H9 (cell line): ENCODE measurements at regions not wholly inside any gene's neighbourhood (a gene's known extent, or its start where the extent isn't known, plus 50 kb on each side); places are given as distances from the start of the nearest gene placed in this dataset.

Source experiments
- DNase-seq: peaks from one replicate; pipeline ENCODE4 v3.0.0-alpha.2; 2017
- H2AFZ ChIP-seq: one replicate; pipeline ENCODE4 v1.6.1; 2013; ENCODE audit warnings: mild to moderate bottlenecking, low read length, control low read depth, moderate library complexity
- H2AK5ac ChIP-seq: 2 replicates; pipeline ENCODE4 v1.6.1; 2013; ENCODE audit warnings: low read length, control low read depth, mixed read lengths; ENCODE audit not compliant: insufficient read length
- H2BK120ac ChIP-seq: one replicate; pipeline ENCODE4 v1.6.1; 2013; ENCODE audit warnings: low read depth, mild to moderate bottlenecking, low read length, control low read depth, inconsistent platforms; ENCODE audit not compliant: poor library complexity, severe bottlenecking
- H2BK12ac ChIP-seq: 2 replicates; pipeline ENCODE4 v1.6.1; 2013; ENCODE audit warnings: low read length, control low read depth, mixed read lengths, low read depth; ENCODE audit not compliant: insufficient read length
- H2BK15ac ChIP-seq: 2 replicates; pipeline ENCODE4 v1.6.1; 2013; ENCODE audit warnings: low read depth, low read length, control low read depth
- H2BK20ac ChIP-seq: one replicate; pipeline ENCODE4 v1.6.1; 2013; ENCODE audit warnings: low read depth, mild to moderate bottlenecking, low read length, control low read depth, inconsistent platforms; ENCODE audit not compliant: poor library complexity, severe bottlenecking
- H2BK5ac ChIP-seq: 2 replicates; pipeline ENCODE4 v1.6.1; 2013; ENCODE audit warnings: low read length, control low read depth, mixed read lengths; ENCODE audit not compliant: insufficient read length
- H3K14ac ChIP-seq: 2 replicates; pipeline ENCODE4 v1.6.1; 2013; ENCODE audit warnings: low read length, control low read depth; ENCODE audit not compliant: insufficient read depth
- H3K18ac ChIP-seq: 2 replicates; pipeline ENCODE4 v1.6.1; 2013; ENCODE audit warnings: low read depth, mild to moderate bottlenecking, mixed read lengths, low read length, control low read depth; ENCODE audit not compliant: insufficient read length
- H3K23ac ChIP-seq: 2 replicates; pipeline ENCODE4 v1.6.1; 2013; ENCODE audit warnings: low read length, control low read depth, mixed read lengths, low read depth; ENCODE audit not compliant: insufficient read length
- H3K23me2 ChIP-seq: 2 replicates; pipeline ENCODE4 v1.6.1; 2013; ENCODE audit warnings: low read depth, mild to moderate bottlenecking, mixed read lengths, low read length, control low read depth; ENCODE audit not compliant: insufficient read length, poor library complexity, severe bottlenecking
- H3K27ac ChIP-seq: 2 replicates; pipeline ENCODE4 v1.5.1; 2013; ENCODE audit warnings: low read length, control low read depth, mixed read lengths, low read depth; ENCODE audit not compliant: insufficient read length
- H3K27me3 ChIP-seq: 2 replicates; pipeline ENCODE4 v1.6.1; 2013; ENCODE audit warnings: low read length, control low read depth, inconsistent platforms; ENCODE audit not compliant: insufficient read depth
- H3K4ac ChIP-seq: 2 replicates; pipeline ENCODE4 v1.6.1; 2013; ENCODE audit warnings: low read depth, mild to moderate bottlenecking, control low read depth, inconsistent platforms, low read length, moderate library complexity
- H3K4me1 ChIP-seq: 2 replicates; pipeline ENCODE4 v1.6.1; 2013; ENCODE audit warnings: low read length, control low read depth, inconsistent platforms; ENCODE audit not compliant: insufficient read depth
- H3K4me2 ChIP-seq: 2 replicates; pipeline ENCODE4 v1.6.1; 2013; ENCODE audit warnings: low read length, control low read depth, mixed read lengths; ENCODE audit not compliant: insufficient read length, insufficient read depth
- H3K56ac ChIP-seq: 2 replicates; pipeline ENCODE4 v1.6.1; 2013; ENCODE audit warnings: low read depth, mild to moderate bottlenecking, mixed read lengths, low read length, control low read depth; ENCODE audit not compliant: insufficient read length
- H3K79me1 ChIP-seq: 2 replicates; pipeline ENCODE4 v1.6.1; 2013; ENCODE audit warnings: low read depth, mild to moderate bottlenecking, moderate library complexity, low read length, control low read depth, inconsistent platforms; ENCODE audit not compliant: insufficient read depth, poor library complexity, severe bottlenecking
- H3K79me2 ChIP-seq: 2 replicates; pipeline ENCODE4 v1.6.1; 2013; ENCODE audit warnings: low read length, control low read depth, inconsistent platforms; ENCODE audit not compliant: insufficient read depth
- H3K9ac ChIP-seq: 2 replicates; pipeline ENCODE4 v1.6.1; 2013; ENCODE audit warnings: low read length, control low read depth, mixed read lengths; ENCODE audit not compliant: insufficient read length; ENCODE audit errors: extremely low read depth
- H3K9me3 ChIP-seq: one replicate; pipeline ENCODE4 v1.6.1; 2013; ENCODE audit warnings: low read depth, low read length, inconsistent platforms; ENCODE audit not compliant: control insufficient read depth
- H3T11ph ChIP-seq: one replicate; pipeline ENCODE4 v1.6.1; 2013; ENCODE audit warnings: mild to moderate bottlenecking, low read length, control low read depth, inconsistent platforms
- H4K20me1 ChIP-seq: one replicate; pipeline ENCODE4 v1.6.1; 2013; ENCODE audit not compliant: control insufficient read depth, insufficient read length, insufficient read depth
- H4K5ac ChIP-seq: 2 replicates; pipeline ENCODE4 v1.6.1; 2013; ENCODE audit warnings: low read depth, mild to moderate bottlenecking, mixed read lengths, low read length, control low read depth; ENCODE audit not compliant: insufficient read length
- H4K8ac ChIP-seq: replicated peaks from 2 replicates; pipeline ENCODE4 v1.6.1; 2013; ENCODE audit warnings: low read length, control low read depth, mixed read lengths, low read depth; ENCODE audit not compliant: insufficient read length
- H4K91ac ChIP-seq: 2 replicates; pipeline ENCODE4 v1.6.1; 2013; ENCODE audit warnings: low read depth, mild to moderate bottlenecking, moderate library complexity, mixed read lengths, low read length, control low read depth; ENCODE audit not compliant: insufficient read length
- H3K27ac Mint-ChIP-seq, 3 experiments: 2 replicates in 2 of 3; 3 replicates in 1 of 3; pipeline ENCODE4 v1.8.0; 2020 to 2021; ENCODE audit warnings: mixed read lengths in 3 of 3, mild to moderate bottlenecking in 1 of 3, moderate library complexity in 1 of 3
- H3K27me3 Mint-ChIP-seq: 2 replicates; pipeline ENCODE4 v1.8.0; 2021; ENCODE audit warnings: low read depth, mild to moderate bottlenecking, moderate library complexity, mixed read lengths
- H3K36me3 Mint-ChIP-seq, 3 experiments: 2 replicates in 2 of 3; 3 replicates in 1 of 3; pipeline ENCODE4 v1.8.0; 2020 to 2021; ENCODE audit warnings: low read depth in 3 of 3, mixed read lengths in 3 of 3; ENCODE audit not compliant: insufficient read depth in 1 of 3
- H3K4me1 Mint-ChIP-seq, 2 experiments: 2 replicates each; pipeline ENCODE4 v1.8.0; 2020; ENCODE audit warnings: mixed read lengths in 2 of 2
- H3K4me3 Mint-ChIP-seq, 2 experiments: 2 replicates in 1 of 2; 3 replicates in 1 of 2; pipeline ENCODE4 v1.8.0; 2020 to 2021; ENCODE audit warnings: mild to moderate bottlenecking in 2 of 2, mixed read lengths in 2 of 2, moderate library complexity in 1 of 2
- H3K9me3 Mint-ChIP-seq, 2 experiments: 2 replicates in 1 of 2; 3 replicates in 1 of 2; pipeline ENCODE4 v1.8.0; 2020; ENCODE audit warnings: mild to moderate bottlenecking in 2 of 2, mixed read lengths in 2 of 2, moderate library complexity in 1 of 2
- CTCF ChIP-seq: fragments of 200-600 bp; sonication (generic); conservative IDR thresholded peaks from 3 replicates; pipeline ENCODE4 v1.8.0; 2021; ENCODE audit warnings: antibody characterized with exemption, mild to moderate bottlenecking
- WGBS: extraction: QIAGEN DNeasy Blood & Tissue Kit; methylation state at CpG from one replicate; pipeline ENCODE4 v1.1.7; 2013; ENCODE audit warnings: missing lambda C conversion rate, low lambda C conversion rate, mixed read lengths; ENCODE audit not compliant: insufficient read length; ENCODE audit errors: extremely low coverage; 5-methylcytosine and 5-hydroxymethylcytosine counted together

GRCh38 chr6:149198265-149198664 is 119.2 kb upstream of the TAB2 start:
- no peak overlapping the region for H4K5ac ChIP-seq
- no peak overlapping the region for H3K14ac ChIP-seq
- H2BK12ac ChIP-seq: no peak overlapping the region
- no peak overlapping the region for H2BK120ac ChIP-seq
- H2BK5ac ChIP-seq: no peak overlapping the region
- H3T11ph ChIP-seq: no peak overlapping the region
- H3K56ac ChIP-seq: no peak overlapping the region
- H2BK15ac ChIP-seq: no peak overlapping the region
- no peak for TF ChIP-seq CTCF
- H3K79me1 ChIP-seq: no peaks in the 10 kb centered on the region
- no peak overlapping the region for H3K27ac Mint-ChIP-seq
- H3K27ac ChIP-seq: no peak overlapping the region
- H3K18ac ChIP-seq: no peak overlapping the region
- no peaks in the 10 kb centered on the region for H3K9me3 ChIP-seq
- H2BK20ac ChIP-seq: no peak overlapping the region
- no peak for DNase-seq
- H3K23me2 ChIP-seq: no peaks in the 10 kb centered on the region
- H3K4ac ChIP-seq: no peak overlapping the region
- H3K4me1 Mint-ChIP-seq: peaks cover 22 to 24% of the 10 kb centered on the region in 2 experiments
- H3K4me2 ChIP-seq: no peak overlapping the region
- H3K9ac ChIP-seq: no peak overlapping the region
- H4K20me1 ChIP-seq: no peaks in the 10 kb centered on the region
- WGBS: no CpG with 5 or more reads among the region's 3 CpGs
- H3K79me2 ChIP-seq: no peaks in the 10 kb centered on the region
- no peak overlapping the region for H3K23ac ChIP-seq
- no peaks in the 10 kb centered on the region for H3K27me3 ChIP-seq
- no peaks in the 10 kb centered on the region for H3K4me1 ChIP-seq
- H2AK5ac ChIP-seq: no peak overlapping the region
- no peak overlapping the region for H2AFZ ChIP-seq
- peaks cover 0 to 7% of the 10 kb centered on the region in 2 experiments; a peak in 2 of 5 replicates for H3K9me3 Mint-ChIP-seq
- no peaks in the 10 kb centered on the region; a peak in 1 of 7 replicates for H3K36me3 Mint-ChIP-seq
- H3K4me3 Mint-ChIP-seq: no peak overlapping the region
- no peak overlapping the region for H4K91ac ChIP-seq
- no peak overlapping the region for H4K8ac ChIP-seq
- no peaks in the 10 kb centered on the region for H3K27me3 Mint-ChIP-seq
